Right lung (tissue), 2 donors: ENCODE measurements at regions not wholly inside any gene's neighbourhood (a gene's known extent, or its start where the extent isn't known, plus 50 kb on each side); places are given as distances from the start of the nearest gene placed in this dataset.
"Not testable (repeated sequence)": the region's sequence is repeated elsewhere in the genome, so short reads cannot be mapped to it uniquely, and the experiment has no call there.

Experiments used
- DNase-seq, 2 donors: peaks; one replicate each; pipeline ENCODE4 v3.0.0-alpha.2; 2013

DNA sequence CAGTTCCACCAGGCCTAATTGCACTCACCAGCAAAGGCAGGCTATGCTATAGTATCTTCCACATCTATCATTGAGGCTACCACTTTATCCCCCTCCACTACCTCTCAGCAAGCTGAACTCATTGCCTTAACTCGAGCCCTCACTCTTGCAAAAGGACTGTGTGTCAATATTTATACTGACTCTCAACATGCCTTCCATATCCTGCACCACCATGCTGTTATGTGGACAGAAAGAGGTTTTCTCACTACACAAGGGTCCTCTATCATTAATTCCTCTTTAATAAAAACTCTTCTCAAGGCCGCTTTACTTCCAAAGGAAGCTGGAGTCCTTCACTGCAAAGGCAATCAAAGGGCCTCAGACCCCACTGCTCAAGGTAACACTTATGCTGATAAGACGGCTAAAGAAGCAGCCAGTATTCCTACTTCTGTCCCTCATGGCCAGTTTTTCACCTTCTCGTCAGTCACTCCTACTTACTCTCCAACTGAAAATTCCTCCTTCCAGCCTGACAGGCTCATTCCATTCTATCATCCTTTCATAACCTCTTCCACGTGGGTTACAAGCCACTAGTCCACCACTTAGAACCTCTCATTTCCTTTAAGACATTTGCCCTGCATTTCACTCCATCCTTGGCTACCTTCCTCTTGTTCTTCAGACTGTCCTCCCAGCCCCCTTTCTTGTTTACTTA is 1110.9 kb upstream of the TMEM132C start:
- DNase-seq = not testable (repeated sequence)

DNA sequence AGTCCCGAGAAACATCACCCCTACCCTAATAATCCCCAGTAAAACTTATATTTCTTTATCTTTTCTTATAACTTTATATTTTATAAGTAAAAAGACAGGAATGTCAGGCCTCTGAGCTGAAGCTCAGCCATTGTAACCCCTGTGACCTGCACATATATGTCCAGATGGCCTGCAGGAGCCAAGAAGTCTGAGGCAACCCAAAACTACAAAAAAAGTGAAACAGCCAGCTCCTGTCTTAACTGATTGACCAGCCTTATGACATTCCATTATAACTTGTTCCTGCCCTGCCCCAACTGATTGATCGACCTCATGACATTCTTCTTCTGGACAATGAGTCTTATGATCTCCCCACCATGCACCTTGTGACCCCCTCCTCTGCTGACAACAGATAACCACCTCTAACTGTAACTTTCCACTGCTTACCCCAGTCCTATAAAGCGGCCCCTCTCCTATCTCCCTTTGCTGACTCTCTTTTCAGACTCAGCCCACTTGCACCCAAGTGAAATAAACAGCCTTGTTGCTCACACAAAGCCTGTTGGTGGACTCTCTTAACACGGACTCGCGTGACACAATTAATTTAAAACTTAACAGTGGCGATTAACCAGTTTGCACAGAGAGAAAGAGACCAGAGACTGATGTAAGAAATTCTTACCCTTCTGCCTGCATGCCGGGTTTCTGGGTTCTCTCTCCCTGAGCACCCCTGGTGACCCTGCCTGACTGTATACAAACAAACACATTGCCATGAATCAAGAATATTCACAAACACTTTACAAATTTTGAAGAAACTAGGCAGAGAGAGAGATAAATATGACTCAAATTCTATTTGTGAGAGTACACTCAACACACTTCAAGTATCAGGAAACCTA is 1109.2 kb upstream of the TMEM132C start:
- DNase-seq = not testable (repeated sequence)

DNA sequence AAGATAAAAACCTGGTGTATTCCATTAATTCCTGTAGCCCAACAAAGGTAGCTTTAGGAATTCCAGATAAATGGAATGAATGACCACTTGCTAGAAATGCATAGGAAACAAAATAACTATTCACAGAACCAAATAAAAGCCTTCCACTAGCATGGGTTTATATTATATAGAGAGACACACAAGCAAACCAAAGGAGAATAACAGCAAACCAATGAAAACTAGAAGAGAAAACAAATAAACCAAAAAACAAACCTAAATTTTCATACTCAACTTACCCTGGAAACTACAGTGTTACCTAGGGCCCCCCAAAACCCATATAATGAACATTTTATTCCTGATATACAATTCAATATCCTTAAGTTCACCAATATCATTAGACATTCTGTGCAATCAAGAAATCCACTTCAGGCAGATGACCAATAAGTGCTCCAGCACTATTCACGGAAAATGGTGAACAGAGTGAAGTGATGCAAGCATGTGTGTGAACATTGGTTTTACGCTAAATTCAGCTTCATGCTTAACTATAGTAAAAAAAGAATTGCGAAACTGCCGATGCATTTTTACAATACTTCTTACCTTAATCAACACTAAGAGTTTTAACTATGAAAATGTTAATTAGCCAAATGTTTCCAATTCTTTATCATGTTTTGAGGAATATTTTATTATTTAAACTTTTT is 1108.4 kb upstream of the TMEM132C start:
- no peak for DNase-seq

DNA sequence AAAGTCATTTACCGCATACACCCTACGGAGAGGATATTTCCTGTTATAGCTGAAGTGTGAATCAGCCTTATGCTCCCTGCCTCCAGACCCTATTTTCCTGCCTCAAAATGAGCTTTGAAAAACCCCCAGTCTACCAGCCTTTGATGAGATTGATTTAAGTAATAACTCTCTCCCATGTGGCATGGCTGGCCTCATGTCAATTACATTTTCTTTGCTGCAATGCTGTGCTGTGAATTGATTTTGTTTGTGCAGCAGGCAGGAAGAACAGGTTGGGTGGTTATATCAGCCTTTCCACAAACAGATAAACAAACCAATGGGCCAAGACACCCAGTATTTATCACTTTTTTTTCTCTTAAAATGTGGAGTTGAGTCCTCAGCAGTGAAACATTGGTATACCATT is 1105.5 kb upstream of the TMEM132C start:
- no peak for DNase-seq

DNA sequence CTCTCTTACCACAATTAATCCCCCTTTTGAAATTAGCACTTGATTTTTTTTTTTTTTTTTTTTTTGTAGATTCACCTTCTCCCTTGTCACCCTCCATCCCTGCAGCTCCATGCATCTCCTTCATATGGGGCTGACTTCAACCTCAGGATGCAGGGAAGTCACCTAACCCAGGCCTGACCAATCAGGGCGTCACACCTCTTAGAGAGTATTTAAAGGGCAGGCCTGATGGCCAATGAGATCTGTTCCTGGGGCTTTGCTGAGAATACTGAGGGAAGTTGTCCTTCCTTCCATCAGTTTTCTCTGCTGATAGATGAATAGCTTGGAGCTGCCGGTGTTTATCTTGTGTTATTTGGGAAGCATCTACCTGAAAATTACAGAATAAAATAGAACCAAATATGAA is 1104.7 kb upstream of the TMEM132C start:
- DNase-seq = no peak

DNA sequence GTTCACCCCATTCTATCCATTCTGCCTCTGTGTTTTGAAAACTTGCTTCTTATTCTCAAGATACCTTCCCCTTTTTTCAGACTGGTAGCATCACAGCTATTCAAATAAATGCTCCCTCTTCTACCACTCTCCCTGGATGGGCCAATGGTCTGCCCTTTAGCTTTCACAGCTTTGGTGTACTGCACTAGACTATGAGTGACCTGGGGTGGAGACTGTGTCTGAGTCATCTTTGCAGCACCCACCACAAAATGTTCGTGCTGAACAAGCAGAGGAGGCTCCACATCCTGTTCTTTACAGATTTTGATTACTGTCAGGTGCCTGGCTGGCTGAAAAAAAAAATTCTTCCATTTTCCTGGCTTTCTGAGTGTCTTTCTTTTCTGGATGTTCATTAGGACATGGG is 1104.1 kb upstream of the TMEM132C start:
- no peak for DNase-seq

DNA sequence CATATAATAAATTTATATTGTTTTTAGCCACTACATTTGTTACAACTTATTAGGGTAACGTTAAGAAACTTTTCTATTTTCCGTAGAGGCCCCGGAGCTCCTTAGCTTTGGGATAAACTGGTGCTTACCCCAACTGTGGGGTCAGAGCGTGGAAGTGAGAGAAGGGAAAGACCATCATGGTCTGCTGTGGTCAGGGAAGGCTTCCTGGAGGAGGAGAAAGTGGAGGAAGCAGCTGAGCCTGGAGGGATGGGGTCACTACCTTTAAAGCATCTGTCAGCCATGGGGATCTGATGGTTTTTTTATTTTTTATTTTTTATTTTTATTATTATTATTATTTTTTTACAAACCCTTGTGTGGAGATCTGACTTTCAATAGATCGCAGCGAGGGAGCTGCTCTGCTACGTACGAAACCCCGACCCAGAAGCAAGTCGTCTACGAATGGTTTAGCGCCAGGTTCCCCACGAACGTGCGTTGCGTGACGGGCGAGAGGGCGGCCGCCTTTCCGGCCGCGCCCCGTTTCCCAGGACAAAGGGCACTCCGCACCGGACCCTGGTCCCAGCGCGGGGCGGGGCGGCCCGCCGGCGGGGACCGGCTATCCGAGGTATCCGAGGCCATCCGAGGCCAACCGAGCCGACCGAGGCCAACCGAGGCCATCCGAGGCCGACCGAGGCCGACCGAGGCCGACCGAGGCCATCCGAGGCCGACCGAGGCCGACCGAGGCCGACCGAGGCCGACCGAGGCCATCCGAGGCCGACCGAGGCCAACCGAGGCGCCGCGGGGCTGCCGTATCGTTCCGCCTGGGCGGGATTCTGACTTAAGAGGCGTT is 1101.2 kb upstream of the TMEM132C start:
- peak; percentile 65 to 68 for DNase-seq

DNA sequence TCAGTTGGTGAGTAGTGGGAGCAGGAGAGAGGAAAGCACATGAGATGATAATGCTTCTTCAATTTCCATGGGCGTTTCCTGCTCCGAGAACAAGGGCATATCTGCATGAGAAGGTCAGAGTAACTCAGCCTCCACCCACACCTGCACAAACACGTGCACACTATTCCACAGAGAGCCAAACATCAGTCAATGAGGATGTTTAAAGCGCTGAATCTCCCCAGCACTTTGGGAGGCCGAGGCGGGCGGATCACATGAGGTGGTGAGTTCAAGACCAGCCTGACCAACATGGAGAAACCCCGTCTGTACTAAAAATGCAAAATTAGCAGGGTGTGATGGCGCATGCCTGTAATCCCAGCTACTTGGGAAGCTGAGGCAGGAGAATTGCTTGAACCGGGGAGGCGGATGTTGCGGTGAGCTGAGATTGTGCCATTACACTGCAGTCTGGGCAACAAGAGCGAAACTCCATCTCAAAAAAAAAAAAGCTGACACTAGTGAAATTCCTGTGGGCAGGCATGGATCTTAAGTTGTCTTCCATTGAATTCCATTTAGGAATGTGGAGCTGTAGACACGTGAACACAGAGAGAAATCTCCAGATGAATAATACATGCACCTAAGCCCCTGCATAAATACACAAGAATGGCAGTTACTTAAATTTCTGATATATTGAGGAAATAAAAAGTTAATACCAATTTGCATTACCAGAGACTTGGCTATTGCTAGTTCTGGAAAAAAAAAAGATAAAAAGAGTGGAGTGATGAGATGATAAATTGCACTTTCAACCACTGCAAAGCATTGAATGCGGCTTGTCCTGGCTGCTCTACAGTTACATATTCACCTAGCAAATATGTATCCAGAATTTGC is 1097.4 kb upstream of the TMEM132C start:
- no peak for DNase-seq

DNA sequence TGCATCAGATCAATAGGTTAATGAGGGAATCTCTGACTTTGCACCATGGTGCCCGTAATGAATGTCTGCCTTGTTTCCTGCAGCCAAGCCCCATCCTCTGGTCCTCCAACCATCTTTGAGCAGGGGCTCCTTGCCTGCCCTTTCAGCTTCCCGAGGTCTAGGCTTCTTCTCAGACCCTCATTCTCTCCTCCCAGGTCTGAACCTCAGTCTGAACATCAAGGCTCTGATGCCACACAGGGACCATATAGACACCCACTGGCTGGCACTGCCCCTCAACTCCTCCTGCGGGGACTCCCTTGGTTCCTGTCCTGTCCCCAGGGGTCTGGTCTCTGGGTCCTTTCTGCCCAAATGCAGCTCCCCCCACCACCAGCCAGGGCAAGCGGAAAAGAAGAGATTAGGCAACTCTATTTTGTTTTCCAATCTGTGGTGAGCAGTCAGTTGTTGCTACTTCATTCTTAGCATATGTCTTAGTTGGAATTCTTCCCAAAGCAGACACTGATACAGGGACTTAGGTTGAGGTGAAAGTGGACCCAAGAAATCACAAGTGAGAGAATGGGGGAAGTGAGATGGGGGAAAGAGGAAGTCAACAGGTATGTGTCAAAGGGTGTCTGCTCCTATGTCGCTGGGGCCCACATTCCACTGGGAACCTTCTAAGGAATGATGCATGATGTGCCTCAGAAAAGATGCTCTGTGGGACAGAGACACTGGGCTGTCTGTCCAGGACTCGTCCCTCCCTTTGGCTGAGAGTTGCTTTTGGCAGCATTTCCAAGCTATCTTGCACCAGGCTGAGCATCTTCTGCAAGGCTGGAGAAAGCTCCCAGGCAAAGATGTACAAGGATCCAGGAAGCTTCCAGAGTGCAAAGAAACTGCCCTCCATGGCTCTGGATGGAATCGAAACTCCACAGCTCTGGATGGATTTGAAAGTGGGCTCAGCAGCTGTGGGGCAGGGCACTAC is 1096.5 kb upstream of the TMEM132C start:
- DNase-seq = no peak

DNA sequence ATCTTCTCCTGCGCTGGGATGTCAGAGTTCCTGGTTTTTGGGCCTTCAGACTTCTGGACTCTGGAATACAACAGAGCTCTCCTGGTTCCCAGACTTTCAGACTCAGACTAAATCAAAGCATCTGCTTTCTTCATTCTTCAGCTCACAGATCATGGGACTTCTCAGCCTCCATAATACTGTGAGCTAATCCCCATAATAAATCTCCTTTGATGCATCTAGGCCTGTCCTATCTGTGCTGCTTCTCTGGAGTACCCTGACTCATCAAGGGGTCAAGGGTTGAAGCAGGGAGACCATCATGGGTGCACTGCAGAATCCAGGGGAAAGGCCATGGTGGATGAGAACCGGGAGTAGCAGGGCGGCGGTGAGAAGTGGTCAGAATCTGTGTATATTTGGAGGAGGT is 1094.1 kb upstream of the TMEM132C start:
- no peak for DNase-seq

DNA sequence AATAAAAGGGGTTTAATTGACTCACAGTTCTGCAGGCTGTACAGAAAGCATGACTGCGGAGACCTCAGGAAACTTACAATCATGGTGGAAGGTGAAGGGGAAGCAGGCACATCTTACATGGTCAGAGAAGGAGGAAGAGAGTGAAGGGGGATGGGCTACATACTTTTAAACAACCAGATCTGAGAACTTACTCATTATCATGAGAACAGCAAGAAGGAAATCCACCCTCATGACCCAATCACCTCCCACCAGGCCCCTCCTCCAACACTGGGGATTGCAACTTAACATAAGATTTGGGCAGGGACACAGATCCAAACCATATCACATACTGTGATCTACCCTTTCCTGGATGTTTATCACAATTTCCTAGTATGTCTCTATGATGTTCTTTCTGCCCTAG is 1093.0 kb upstream of the TMEM132C start:
- not testable (repeated sequence) for DNase-seq

DNA sequence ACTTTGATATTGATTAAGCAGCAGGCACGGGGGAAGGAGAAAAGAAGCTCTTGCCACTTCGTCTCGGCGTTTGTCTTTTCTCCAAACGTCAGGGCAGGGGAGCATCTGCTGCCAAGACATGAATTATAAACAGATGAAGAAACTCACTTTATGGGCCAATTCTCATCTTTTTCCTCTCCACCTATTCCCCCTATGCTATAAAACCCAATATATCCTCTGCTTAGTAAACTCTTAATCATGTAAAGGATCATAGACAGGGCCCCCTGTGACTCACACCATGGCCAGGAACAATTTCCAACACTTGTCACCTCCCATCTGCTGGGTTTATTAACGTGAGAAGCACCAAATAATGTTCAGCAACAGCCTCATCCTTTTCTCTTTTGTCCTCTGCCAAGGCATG is 1092.1 kb upstream of the TMEM132C start:
- DNase-seq = no peak

DNA sequence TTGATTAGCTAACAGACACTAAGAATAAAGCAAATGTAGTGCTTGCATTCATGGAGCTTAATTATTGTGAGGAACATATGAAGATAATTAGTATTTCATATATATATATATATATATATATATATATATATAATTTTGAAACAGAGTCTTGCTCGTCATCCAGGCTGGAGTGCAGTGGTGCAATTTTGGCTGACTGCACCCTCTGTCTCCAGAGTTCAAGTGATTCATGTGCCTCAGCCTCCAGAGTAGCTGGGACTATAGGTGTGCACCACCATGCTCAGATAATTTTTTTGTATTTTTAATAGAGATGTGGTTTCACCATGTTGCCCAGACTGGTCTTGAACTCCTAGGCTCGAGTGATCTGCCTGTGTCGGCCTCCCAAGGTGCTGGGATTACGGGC is 1091.6 kb upstream of the TMEM132C start:
- DNase-seq = no peak

DNA sequence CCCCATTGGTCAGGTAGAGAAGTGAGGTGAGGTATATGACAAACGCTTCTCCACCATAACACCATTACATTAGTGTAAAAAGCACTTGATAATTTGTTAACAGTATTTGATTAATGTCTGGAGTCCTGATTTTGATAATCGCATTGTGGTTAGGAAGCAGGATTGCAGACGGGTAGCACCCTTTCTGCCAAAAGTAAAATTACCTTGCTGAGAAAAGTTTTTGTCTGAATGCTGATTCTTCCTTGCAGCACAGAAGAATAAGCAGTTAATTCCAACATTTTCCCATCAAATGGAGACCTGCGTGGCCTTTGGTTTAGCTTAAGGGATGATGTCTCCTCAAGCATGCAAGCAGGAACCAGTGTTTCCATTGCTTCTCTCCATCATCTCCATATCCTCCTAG is 1090.2 kb upstream of the TMEM132C start:
- DNase-seq = no peak

DNA sequence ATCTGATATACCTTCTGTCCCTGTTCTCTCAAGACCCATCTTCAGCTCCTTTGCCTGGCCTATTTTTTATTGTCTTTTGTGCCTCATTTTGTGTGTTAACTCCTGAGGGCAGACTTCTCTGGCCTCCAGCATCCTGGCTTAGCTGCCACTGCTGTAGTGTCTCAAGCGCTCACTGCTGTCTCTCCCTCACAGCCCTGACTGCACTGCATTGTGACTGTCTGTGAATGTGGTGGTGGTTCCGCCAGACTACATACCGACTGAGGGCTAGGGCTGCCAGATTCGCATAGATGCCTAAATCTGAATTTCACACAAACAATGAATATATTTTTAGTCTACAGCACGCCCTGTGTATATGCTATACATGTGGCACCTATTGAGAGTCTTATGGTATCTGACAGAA is 1088.9 kb upstream of the TMEM132C start:
- DNase-seq = no peak

DNA sequence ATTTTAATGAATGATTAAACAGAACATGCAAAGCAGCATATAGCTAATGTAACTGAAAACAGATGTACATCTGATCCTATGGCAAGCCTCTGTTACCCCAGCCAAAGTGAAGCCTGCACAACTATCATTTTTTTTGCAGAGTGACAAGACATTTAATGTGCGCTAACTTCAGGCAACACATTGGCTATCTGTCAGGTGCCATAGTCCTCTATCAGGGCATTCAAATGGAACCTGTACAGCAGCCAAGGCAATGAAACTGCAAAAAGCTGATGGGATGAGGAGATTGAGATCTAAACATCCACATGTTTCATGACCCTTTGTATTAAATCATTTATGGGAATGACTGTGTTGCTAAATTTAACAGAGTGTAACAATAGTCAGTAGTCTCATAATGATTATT is 1088.5 kb upstream of the TMEM132C start:
- DNase-seq = no peak

DNA sequence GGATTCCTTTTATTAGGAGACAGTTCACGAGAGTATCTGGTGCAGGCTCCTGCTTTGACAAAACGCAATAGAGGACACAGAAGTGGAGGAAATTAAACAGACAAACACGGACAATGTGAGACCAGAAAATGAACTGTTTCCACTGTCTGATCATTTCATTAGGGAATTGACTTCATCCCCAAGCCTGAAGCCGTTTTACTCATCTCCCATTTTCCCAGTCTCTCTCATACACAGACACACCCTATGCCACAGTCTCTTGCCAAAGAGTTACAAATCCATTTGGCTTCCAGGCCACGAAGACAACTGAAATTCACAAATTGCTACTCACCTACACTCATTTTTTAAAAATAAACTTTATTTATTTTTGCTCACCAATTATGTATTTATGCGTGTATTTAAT is 1087.8 kb upstream of the TMEM132C start:
- no peak for DNase-seq

DNA sequence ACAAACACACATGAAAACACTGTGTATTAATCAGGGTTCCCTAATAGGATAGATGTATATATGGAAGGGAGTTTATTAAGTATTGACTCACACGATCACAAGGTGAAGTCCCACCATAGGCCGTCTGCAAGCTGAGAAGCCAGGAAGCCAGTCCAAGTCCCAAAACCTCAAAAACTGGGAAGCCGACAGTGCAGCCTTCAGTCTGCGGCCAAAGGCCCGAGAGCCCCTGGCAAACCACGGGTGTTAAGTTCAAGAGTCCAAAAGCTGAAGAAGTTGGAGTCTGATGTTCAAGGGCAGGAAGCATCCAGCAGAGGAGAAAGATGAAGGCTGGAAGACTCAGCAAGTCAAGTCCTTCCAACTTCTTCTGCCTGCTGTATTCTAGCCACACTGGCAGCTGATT is 1085.0 kb upstream of the TMEM132C start:
- no peak for DNase-seq

DNA sequence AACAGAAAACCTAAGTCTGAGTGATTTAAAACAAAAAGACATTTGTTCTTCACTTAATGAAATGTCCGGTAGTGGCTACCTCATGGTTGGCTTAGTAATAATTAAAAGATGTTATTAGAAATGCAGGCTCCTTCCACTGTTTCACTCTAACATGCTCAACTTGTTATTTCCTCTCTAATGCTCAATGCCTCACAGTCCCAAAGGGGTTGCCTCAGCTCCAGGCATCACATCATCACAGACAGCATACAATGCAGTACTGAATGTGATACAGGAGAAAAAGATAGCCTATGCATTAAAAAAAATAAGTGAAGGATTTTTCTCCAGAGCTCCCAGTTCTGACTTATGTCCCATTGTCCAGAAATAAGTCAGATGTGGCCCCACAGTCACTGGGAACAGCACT is 1077.0 kb upstream of the TMEM132C start:
- DNase-seq = no peak

DNA sequence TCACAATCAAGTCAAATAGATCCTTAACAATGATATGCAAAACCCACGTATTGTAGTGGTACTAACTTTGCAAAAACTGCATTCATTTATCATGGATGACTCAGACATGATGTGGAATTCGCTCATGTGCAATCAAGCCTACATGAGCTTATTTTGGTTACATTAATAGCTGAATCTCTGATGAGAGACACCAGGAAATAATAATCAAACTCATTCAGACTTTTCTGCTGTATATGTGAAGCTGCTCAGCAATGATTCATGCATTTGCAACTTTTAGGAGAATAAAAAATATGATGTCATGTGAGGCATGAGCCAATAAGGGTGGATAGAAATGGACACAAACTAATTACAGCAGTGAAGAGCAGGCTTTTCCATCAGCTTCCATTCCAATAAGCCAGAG is 1075.8 kb upstream of the TMEM132C start:
- no peak for DNase-seq
